ENCODE measurements at regions not wholly inside any gene's neighbourhood (a gene's known extent, or its start where the extent isn't known, plus 50 kb on each side); places are given as distances from the start of the nearest gene placed in this dataset.

DNA sequence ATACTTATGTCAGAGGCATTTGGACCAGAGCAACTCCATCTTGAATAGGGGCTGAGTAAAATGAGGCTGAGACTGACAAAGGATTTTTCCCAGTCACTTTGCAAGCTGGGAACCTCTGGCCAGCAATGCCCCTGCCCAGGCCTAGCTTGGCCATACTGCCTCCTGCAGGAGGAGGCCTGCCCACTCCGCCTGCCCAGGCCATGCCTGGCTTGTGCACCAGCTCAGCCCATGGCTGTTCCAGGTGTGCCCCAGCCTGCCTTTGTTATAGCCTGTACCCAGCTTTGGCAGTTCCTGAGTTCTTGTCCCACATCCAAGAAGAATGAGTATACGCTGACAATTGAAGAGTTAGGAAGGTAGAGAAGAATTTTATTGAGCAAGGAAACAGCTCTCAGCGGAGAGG lies 176.1 kb downstream of the AASDH start (continued):
- TF ChIP-seq KDM5A (IDR thresholded peaks at IDR 0.05; ENCODE audit: low read length) (no peak), TCF12 (IDR thresholded peaks at IDR 0.05; ENCODE audit: low read depth, low read length) (no peak), POU5F1 (IDR thresholded peaks at IDR 0.05; ENCODE audit: low read depth, low read length) (no peak), TBP (IDR thresholded peaks at IDR 0.05; ENCODE audit: low read depth, low read length) (no peak), GTF2F1 (IDR thresholded peaks at IDR 0.05; ENCODE audit: borderline replicate concordance, low read depth, low read length) (no peak), SP4 (IDR thresholded peaks at IDR 0.05; ENCODE audit: low read length) (no peak), BRCA1 (IDR thresholded peaks at IDR 0.05; ENCODE audit: low read depth, low read length) (no peak), ZNF274 (IDR thresholded peaks at IDR 0.05; ENCODE audit: borderline replicate concordance, extremely low read depth, low read length) (no peak), SRF (IDR thresholded peaks at IDR 0.05; ENCODE audit: low read depth, low read length) (no peak), CTBP2 (IDR thresholded peaks at IDR 0.05; ENCODE audit: borderline replicate concordance, insufficient read depth, insufficient read length, low read length) (no peak), EP300 (IDR thresholded peaks at IDR 0.05; ENCODE audit: borderline replicate concordance in 1 of 2, low read depth in 2 of 2, low read length in 2 of 2) (no peak), GABPA (IDR thresholded peaks at IDR 0.05; ENCODE audit: borderline replicate concordance, insufficient read depth, low read length) (no peak), TAF1 (IDR thresholded peaks at IDR 0.05; ENCODE audit: low read depth, low read length) (no peak), RXRA (IDR thresholded peaks at IDR 0.05; ENCODE audit: insufficient read depth, low read depth, low read length) (no peak), HDAC2 (IDR thresholded peaks at IDR 0.05; ENCODE audit: borderline replicate concordance in 1 of 2, low read depth in 2 of 2, low read length in 2 of 2) (no peak), CEBPB (IDR thresholded peaks at IDR 0.05; ENCODE audit: low read depth, low read length) (no peak), RBBP5 (IDR thresholded peaks at IDR 0.05; ENCODE audit: borderline replicate concordance, low read depth, low read length) (no peak), CREB1 (IDR thresholded peaks at IDR 0.05) (no peak)
- TF ChIP-seq, protein P1, sequence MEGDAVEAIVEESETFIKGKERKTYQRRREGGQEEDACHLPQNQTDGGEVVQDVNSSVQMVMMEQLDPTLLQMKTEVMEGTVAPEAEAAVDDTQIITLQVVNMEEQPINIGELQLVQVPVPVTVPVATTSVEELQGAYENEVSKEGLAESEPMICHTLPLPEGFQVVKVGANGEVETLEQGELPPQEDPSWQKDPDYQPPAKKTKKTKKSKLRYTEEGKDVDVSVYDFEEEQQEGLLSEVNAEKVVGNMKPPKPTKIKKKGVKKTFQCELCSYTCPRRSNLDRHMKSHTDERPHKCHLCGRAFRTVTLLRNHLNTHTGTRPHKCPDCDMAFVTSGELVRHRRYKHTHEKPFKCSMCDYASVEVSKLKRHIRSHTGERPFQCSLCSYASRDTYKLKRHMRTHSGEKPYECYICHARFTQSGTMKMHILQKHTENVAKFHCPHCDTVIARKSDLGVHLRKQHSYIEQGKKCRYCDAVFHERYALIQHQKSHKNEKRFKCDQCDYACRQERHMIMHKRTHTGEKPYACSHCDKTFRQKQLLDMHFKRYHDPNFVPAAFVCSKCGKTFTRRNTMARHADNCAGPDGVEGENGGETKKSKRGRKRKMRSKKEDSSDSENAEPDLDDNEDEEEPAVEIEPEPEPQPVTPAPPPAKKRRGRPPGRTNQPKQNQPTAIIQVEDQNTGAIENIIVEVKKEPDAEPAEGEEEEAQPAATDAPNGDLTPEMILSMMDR (IDR thresholded peaks at IDR 0.05; ENCODE audit: control extremely low read depth in 1 of 3, insufficient read depth in 1 of 3, low read depth in 1 of 3, low read length in 3 of 3) = peak; percentile 48 to 81 (median 74)
